ENCODE measurements at regions not wholly inside any gene's neighbourhood (a gene's known extent, or its start where the extent isn't known, plus 50 kb on each side); places are given as distances from the start of the nearest gene placed in this dataset.

DNA sequence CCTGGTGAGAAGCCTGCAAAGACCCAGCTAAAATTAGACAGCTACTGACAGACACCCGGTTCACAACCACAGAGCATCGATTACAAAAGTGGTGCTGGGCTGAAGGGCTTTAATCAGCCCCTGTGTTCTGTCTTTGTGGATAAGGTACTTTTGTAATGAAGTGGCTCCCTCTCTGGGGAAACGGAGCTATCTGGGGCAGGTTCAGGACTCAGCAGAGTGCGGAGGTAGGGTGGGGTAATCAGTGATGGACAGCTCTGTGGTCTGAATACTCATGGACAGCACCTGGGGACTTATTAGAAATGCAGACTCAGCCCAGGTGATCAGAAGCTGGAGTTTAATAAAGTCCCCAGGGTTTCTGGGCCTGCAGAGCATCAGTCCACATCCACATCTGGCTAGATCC is 152.0 kb downstream of the MATN1 start:
- WGBS (ENCODE audit: low lambda C conversion rate): 0% methylated on average over 2 of the region's 4 CpGs
- Histone ChIP-seq H4K20me1 (ENCODE audit: insufficient read depth, low read length) (no peaks in the 10 kb centered on the region), H3K9me3 (ENCODE audit: low read length) (no peaks in the 10 kb centered on the region), H2AFZ (ENCODE audit: low read length) (no peak overlapping the region), H3K4me2 (ENCODE audit: low read depth, low read length) (no peak overlapping the region), H3K79me2 (ENCODE audit: insufficient read depth, low read length) (no peaks in the 10 kb centered on the region), H3K4me1 (ENCODE audit: insufficient read depth, low read length) (no peaks in the 10 kb centered on the region), H3K9ac (ENCODE audit: insufficient read depth, low read depth, low read length) (no peak overlapping the region), H3K27ac (ENCODE audit: extremely low read length, insufficient read depth, low read length) (no peak overlapping the region), H3K36me3 (replicated peaks in 1 of 2; ENCODE audit: control insufficient read depth in 1 of 2, insufficient read depth in 2 of 2, low read length in 2 of 2) (no peaks in the 10 kb centered on the region), H3K4me3 (replicated peaks in 1 of 3; ENCODE audit: insufficient read depth in 1 of 3, low read depth in 2 of 3, low read length in 3 of 3) (no peak overlapping the region), H3K27me3 (ENCODE audit: control insufficient read depth in 1 of 2, insufficient read depth in 2 of 2, low read length in 2 of 2) (peaks cover 0 to 1% of the 10 kb centered on the region in 2 experiments; a peak in 2 of 5 replicates)
- BruUV-seq (replicated peaks): no TSS peak
- TF ChIP-seq XRCC5 (optimal IDR thresholded peaks at IDR 0.05; ENCODE audit: low read length) (no peak), KDM4B (CRISPR knock-in tag; IDR thresholded peaks at IDR 0.05) (no peak), TCF7L2 (IDR thresholded peaks at IDR 0.05; ENCODE audit: low read depth, low read length) (no peak), ZNF550 (CRISPR knock-in tag; IDR thresholded peaks at IDR 0.05; ENCODE audit: borderline replicate concordance) (no peak), ZNF331 (CRISPR knock-in tag; IDR thresholded peaks at IDR 0.05) (no peak), NCOA5 (CRISPR knock-in tag; IDR thresholded peaks at IDR 0.05) (no peak)
- TF ChIP-seq, protein P1, sequence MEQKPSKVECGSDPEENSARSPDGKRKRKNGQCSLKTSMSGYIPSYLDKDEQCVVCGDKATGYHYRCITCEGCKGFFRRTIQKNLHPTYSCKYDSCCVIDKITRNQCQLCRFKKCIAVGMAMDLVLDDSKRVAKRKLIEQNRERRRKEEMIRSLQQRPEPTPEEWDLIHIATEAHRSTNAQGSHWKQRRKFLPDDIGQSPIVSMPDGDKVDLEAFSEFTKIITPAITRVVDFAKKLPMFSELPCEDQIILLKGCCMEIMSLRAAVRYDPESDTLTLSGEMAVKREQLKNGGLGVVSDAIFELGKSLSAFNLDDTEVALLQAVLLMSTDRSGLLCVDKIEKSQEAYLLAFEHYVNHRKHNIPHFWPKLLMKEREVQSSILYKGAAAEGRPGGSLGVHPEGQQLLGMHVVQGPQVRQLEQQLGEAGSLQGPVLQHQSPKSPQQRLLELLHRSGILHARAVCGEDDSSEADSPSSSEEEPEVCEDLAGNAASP (CRISPR knock-in tag; IDR thresholded peaks at IDR 0.05; ENCODE audit: borderline replicate concordance): no peak
- TF ChIP-seq, protein P2, sequence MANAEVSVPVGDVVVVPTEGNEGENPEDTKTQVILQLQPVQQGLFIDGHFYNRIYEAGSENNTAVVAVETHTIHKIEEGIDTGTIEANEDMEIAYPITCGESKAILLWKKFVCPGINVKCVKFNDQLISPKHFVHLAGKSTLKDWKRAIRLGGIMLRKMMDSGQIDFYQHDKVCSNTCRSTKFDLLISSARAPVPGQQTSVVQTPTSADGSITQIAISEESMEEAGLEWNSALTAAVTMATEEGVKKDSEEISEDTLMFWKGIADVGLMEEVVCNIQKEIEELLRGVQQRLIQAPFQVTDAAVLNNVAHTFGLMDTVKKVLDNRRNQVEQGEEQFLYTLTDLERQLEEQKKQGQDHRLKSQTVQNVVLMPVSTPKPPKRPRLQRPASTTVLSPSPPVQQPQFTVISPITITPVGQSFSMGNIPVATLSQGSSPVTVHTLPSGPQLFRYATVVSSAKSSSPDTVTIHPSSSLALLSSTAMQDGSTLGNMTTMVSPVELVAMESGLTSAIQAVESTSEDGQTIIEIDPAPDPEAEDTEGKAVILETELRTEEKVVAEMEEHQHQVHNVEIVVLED (CRISPR knock-in tag; IDR thresholded peaks at IDR 0.05; ENCODE audit: borderline replicate concordance): no peak
- intact Hi-C loops (cut with micrococcal nuclease; ENCODE audit: unreplicated experiment): no loop called here
- in situ Hi-C loops (cut with HindIII; ENCODE audit: extremely low pct_ligation_motif_present, low pct_unique_long_range_greater_than_20kb): no loop called here
- ATAC-seq (no peak), FAIRE-seq (no peak), DNase-seq (ENCODE audit: low spot score) (no peak)
- ChIA-PET POLR2A (no interaction called here), CTCF (ENCODE audit: low intra/inter-chr PET ratio, low total read pairs) (no interaction called here)
